ENCODE measurements at regions not wholly inside any gene's neighbourhood (a gene's known extent, or its start where the extent isn't known, plus 50 kb on each side); places are given as distances from the start of the nearest gene placed in this dataset.

- no peak for DNase-seq
- no peak overlapping the region for H3K4me3 ChIP-seq (ENCODE audit: low read depth, low read length)
- H3K9me3 ChIP-seq (ENCODE audit: severe bottlenecking), result no peaks in the 10 kb centered on the region
- TF ChIP-seq, protein P1, sequence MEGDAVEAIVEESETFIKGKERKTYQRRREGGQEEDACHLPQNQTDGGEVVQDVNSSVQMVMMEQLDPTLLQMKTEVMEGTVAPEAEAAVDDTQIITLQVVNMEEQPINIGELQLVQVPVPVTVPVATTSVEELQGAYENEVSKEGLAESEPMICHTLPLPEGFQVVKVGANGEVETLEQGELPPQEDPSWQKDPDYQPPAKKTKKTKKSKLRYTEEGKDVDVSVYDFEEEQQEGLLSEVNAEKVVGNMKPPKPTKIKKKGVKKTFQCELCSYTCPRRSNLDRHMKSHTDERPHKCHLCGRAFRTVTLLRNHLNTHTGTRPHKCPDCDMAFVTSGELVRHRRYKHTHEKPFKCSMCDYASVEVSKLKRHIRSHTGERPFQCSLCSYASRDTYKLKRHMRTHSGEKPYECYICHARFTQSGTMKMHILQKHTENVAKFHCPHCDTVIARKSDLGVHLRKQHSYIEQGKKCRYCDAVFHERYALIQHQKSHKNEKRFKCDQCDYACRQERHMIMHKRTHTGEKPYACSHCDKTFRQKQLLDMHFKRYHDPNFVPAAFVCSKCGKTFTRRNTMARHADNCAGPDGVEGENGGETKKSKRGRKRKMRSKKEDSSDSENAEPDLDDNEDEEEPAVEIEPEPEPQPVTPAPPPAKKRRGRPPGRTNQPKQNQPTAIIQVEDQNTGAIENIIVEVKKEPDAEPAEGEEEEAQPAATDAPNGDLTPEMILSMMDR (IDR thresholded peaks at IDR 0.05; ENCODE audit: low read depth, low read length), result no peak
- no peak overlapping the region for H3K27ac ChIP-seq
- H3K27me3 ChIP-seq (ENCODE audit: insufficient read depth, low read depth, severe bottlenecking), result no peaks in the 10 kb centered on the region
- H3K36me3 ChIP-seq, result no peaks in the 10 kb centered on the region
These were observed 213.5 kb upstream of the CDIN1 start for GRCh38 chr15:36365963-36366362.

DNA sequence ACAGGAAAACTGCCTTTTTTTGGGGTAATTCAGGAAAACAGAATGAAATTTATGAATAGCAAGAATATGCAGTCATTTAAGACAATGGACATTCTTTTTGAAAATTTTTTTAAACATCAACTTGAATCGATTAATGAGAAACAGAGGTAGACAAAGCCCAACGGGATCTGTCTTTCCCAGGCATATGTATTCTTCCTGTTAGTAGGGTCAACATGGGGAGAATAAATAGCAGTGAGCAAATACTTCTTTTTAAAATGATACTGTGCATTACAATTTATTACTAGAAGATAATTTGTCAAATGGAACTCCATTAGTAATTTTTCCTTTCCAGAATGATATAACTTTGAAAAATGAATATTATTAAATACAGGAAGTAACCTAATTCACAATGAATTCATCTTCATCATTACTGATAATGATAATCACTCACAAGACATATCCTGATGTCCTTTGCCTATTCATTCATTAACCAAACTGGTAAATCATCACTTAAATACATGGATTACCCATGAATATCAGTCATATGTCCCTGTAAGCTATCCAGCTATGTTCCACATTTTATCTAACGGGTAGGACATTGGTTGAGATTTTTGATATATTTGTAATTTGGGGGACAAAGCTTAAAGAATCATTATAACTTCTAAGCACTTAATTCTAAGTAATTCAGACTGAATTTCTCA, 209.2 kb upstream of the CDIN1 start:
- no peak overlapping the region for H3K4me3 ChIP-seq (ENCODE audit: low read depth, low read length)
- H3K27ac ChIP-seq, result no peak overlapping the region
- DNase-seq, result no peak

GRCh38 chr15:36370731-36371112, 208.7 kb upstream of the CDIN1 start:
- TF ChIP-seq, protein P1 (IDR thresholded peaks at IDR 0.05; ENCODE audit: low read depth, low read length), result no peak

More for the DNA sequence above, 209.2 kb upstream of the CDIN1 start:
- no peaks in the 10 kb centered on the region for H3K36me3 ChIP-seq
- H3K9me3 ChIP-seq (ENCODE audit: severe bottlenecking), result no peaks in the 10 kb centered on the region
- TF ChIP-seq, protein P1 (IDR thresholded peaks at IDR 0.05; ENCODE audit: low read depth, low read length), result no peak
- H3K27me3 ChIP-seq (ENCODE audit: insufficient read depth, low read depth, severe bottlenecking), result no peaks in the 10 kb centered on the region

GRCh38 chr15:36371509-36371908, 207.9 kb upstream of the CDIN1 start:
- DNase-seq, result no peak
- TF ChIP-seq, protein P1 (IDR thresholded peaks at IDR 0.05; ENCODE audit: low read depth, low read length), result no peak

More at GRCh38 chr15:36370731-36371112, 208.7 kb upstream of the CDIN1 start:
- Histone ChIP-seq H3K4me3 (ENCODE audit: low read depth, low read length) (no peak overlapping the region), H3K27me3 (ENCODE audit: insufficient read depth, low read depth, severe bottlenecking) (no peaks in the 10 kb centered on the region), H3K27ac (no peak overlapping the region), H3K9me3 (ENCODE audit: severe bottlenecking) (no peaks in the 10 kb centered on the region), H3K36me3 (no peaks in the 10 kb centered on the region)
- DNase-seq, result no peak

DNA sequence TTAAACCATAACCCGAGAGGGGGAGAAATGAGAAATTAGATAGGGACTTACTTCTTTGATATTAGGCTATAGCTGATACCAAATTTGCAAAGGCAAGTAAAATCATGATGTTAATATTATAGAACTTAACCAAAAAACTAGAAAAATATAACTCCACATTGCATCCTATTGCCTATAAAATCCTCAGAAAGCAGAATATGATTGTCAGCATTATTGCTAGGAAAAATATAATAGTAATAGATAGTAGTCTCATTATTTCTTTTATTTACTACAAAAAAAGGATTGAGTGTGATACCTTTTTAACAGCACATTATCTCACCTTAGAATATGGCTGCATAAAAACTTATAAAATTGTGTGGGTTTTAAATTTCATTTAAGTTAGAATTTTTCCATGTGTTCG, 206.5 kb upstream of the CDIN1 start:
- no peaks in the 10 kb centered on the region for H3K27me3 ChIP-seq (ENCODE audit: insufficient read depth, low read depth, severe bottlenecking)
- H3K36me3 ChIP-seq, result no peaks in the 10 kb centered on the region
- no peaks in the 10 kb centered on the region for H3K9me3 ChIP-seq (ENCODE audit: severe bottlenecking)
- DNase-seq, result no peak
- no peak overlapping the region for H3K4me3 ChIP-seq (ENCODE audit: low read depth, low read length)
- TF ChIP-seq, protein P1 (IDR thresholded peaks at IDR 0.05; ENCODE audit: low read depth, low read length), result no peak
- no peak overlapping the region for H3K27ac ChIP-seq

More at GRCh38 chr15:36371509-36371908, 207.9 kb upstream of the CDIN1 start:
- Histone ChIP-seq H3K36me3 (no peaks in the 10 kb centered on the region), H3K9me3 (ENCODE audit: severe bottlenecking) (no peaks in the 10 kb centered on the region), H3K27ac (no peak overlapping the region), H3K4me3 (ENCODE audit: low read depth, low read length) (no peak overlapping the region), H3K27me3 (ENCODE audit: insufficient read depth, low read depth, severe bottlenecking) (no peaks in the 10 kb centered on the region)

- H3K9me3 ChIP-seq (ENCODE audit: severe bottlenecking), result no peaks in the 10 kb centered on the region
- TF ChIP-seq, protein P1 (IDR thresholded peaks at IDR 0.05; ENCODE audit: low read depth, low read length), result no peak
- no peak overlapping the region for H3K4me3 ChIP-seq (ENCODE audit: low read depth, low read length)
- H3K27ac ChIP-seq, result no peak overlapping the region
- no peaks in the 10 kb centered on the region for H3K36me3 ChIP-seq
- no peaks in the 10 kb centered on the region for H3K27me3 ChIP-seq (ENCODE audit: insufficient read depth, low read depth, severe bottlenecking)
- no peak for DNase-seq
These were observed 205.9 kb upstream of the CDIN1 start for GRCh38 chr15:36373550-36373949.
